ENCODE measurements at regions not wholly inside any gene's neighbourhood (a gene's known extent, or its start where the extent isn't known, plus 50 kb on each side); places are given as distances from the start of the nearest gene placed in this dataset.

- Histone ChIP-seq H3K9me3 (ENCODE audit: low read depth) (no peaks in the 10 kb centered on the region), H2AFZ (no peak overlapping the region), H4K20me1 (ENCODE audit: insufficient read depth, poor library complexity, severe bottlenecking) (no peaks in the 10 kb centered on the region), H3K9me2 (replicated peaks; ENCODE audit: insufficient read depth) (no peaks in the 10 kb centered on the region), H3K4me3 (no peak overlapping the region), H3K36me3 (replicated peaks; ENCODE audit: insufficient read depth, low read depth) (no peaks in the 10 kb centered on the region), H3K79me2 (no peaks in the 10 kb centered on the region), H3K27me3 (no peaks in the 10 kb centered on the region), H3K27ac (no peak overlapping the region), H3K4me1 (ENCODE audit: insufficient read depth) (no peaks in the 10 kb centered on the region), H3K4me2 (no peak overlapping the region)
- TF ChIP-seq, protein P1, sequence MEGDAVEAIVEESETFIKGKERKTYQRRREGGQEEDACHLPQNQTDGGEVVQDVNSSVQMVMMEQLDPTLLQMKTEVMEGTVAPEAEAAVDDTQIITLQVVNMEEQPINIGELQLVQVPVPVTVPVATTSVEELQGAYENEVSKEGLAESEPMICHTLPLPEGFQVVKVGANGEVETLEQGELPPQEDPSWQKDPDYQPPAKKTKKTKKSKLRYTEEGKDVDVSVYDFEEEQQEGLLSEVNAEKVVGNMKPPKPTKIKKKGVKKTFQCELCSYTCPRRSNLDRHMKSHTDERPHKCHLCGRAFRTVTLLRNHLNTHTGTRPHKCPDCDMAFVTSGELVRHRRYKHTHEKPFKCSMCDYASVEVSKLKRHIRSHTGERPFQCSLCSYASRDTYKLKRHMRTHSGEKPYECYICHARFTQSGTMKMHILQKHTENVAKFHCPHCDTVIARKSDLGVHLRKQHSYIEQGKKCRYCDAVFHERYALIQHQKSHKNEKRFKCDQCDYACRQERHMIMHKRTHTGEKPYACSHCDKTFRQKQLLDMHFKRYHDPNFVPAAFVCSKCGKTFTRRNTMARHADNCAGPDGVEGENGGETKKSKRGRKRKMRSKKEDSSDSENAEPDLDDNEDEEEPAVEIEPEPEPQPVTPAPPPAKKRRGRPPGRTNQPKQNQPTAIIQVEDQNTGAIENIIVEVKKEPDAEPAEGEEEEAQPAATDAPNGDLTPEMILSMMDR (IDR thresholded peaks at IDR 0.05; ENCODE audit: poor library complexity): no peak
- TF ChIP-seq EZH2phosphoT487 (IDR thresholded peaks at IDR 0.05; ENCODE audit: low read depth, severe bottlenecking, unreplicated experiment) (no peak), EZH2 (IDR thresholded peaks at IDR 0.05; ENCODE audit: borderline replicate concordance) (no peak)
- DNase-seq (ENCODE audit: low spot score): no peak
These were observed 68.3 kb upstream of the UBAC2 start for GRCh38 chr13:99132295-99132835.

GRCh38 chr13:99133230-99133629 is 67.4 kb upstream of the UBAC2 start:
- no peak for DNase-seq (ENCODE audit: low spot score)
- no peaks in the 10 kb centered on the region for H4K20me1 ChIP-seq (ENCODE audit: insufficient read depth, poor library complexity, severe bottlenecking)
- no peaks in the 10 kb centered on the region for H3K36me3 ChIP-seq (replicated peaks; ENCODE audit: insufficient read depth, low read depth)
- no peaks in the 10 kb centered on the region for H3K9me2 ChIP-seq (replicated peaks; ENCODE audit: insufficient read depth)
- WGBS (ENCODE audit: low lambda C conversion rate, missing lambda C conversion rate): 100% methylated on average over 1 of the region's 1 CpG
- H3K4me1 ChIP-seq (ENCODE audit: insufficient read depth): no peaks in the 10 kb centered on the region
- no peak overlapping the region for H3K27ac ChIP-seq
- H3K79me2 ChIP-seq: no peaks in the 10 kb centered on the region
- no peak overlapping the region for H2AFZ ChIP-seq
- no peaks in the 10 kb centered on the region for H3K9me3 ChIP-seq (ENCODE audit: low read depth)
- no peak overlapping the region for H3K4me3 ChIP-seq
- TF ChIP-seq EZH2phosphoT487 (IDR thresholded peaks at IDR 0.05; ENCODE audit: low read depth, severe bottlenecking, unreplicated experiment): no peak
- no peak for TF ChIP-seq EZH2 (IDR thresholded peaks at IDR 0.05; ENCODE audit: borderline replicate concordance)
- TF ChIP-seq, protein P1 (IDR thresholded peaks at IDR 0.05; ENCODE audit: poor library complexity): no peak
- H3K4me2 ChIP-seq: no peak overlapping the region
- H3K27me3 ChIP-seq: no peaks in the 10 kb centered on the region

- H3K9me3 ChIP-seq (ENCODE audit: low read depth): no peaks in the 10 kb centered on the region
- H3K27ac ChIP-seq: no peak overlapping the region
- H3K4me3 ChIP-seq: no peak overlapping the region
- 85% methylated on average over 3 of the region's 3 CpGs for WGBS (ENCODE audit: low lambda C conversion rate, missing lambda C conversion rate)
- H3K36me3 ChIP-seq (replicated peaks; ENCODE audit: insufficient read depth, low read depth): no peaks in the 10 kb centered on the region
- no peaks in the 10 kb centered on the region for H3K27me3 ChIP-seq
- H4K20me1 ChIP-seq (ENCODE audit: insufficient read depth, poor library complexity, severe bottlenecking): no peaks in the 10 kb centered on the region
- no peaks in the 10 kb centered on the region for H3K9me2 ChIP-seq (replicated peaks; ENCODE audit: insufficient read depth)
- no peak overlapping the region for H2AFZ ChIP-seq
- no peak for DNase-seq (ENCODE audit: low spot score)
- H3K4me2 ChIP-seq: no peak overlapping the region
- TF ChIP-seq EZH2 (IDR thresholded peaks at IDR 0.05; ENCODE audit: borderline replicate concordance): no peak
- TF ChIP-seq EZH2phosphoT487 (IDR thresholded peaks at IDR 0.05; ENCODE audit: low read depth, severe bottlenecking, unreplicated experiment): no peak
- TF ChIP-seq, protein P1 (IDR thresholded peaks at IDR 0.05; ENCODE audit: poor library complexity): no peak
- no peaks in the 10 kb centered on the region for H3K79me2 ChIP-seq
- no peaks in the 10 kb centered on the region for H3K4me1 ChIP-seq (ENCODE audit: insufficient read depth)
These were observed 66.8 kb upstream of the UBAC2 start for GRCh38 chr13:99133848-99134247.

GRCh38 chr13:99135591-99135990 is 65.1 kb upstream of the UBAC2 start:
- Histone ChIP-seq H3K4me1 (ENCODE audit: insufficient read depth) (no peaks in the 10 kb centered on the region), H3K4me3 (no peak overlapping the region), H3K27ac (no peak overlapping the region), H4K20me1 (ENCODE audit: insufficient read depth, poor library complexity, severe bottlenecking) (no peaks in the 10 kb centered on the region), H3K9me2 (replicated peaks; ENCODE audit: insufficient read depth) (no peaks in the 10 kb centered on the region), H3K27me3 (no peaks in the 10 kb centered on the region), H3K79me2 (no peaks in the 10 kb centered on the region), H3K36me3 (replicated peaks; ENCODE audit: insufficient read depth, low read depth) (no peaks in the 10 kb centered on the region), H3K9me3 (ENCODE audit: low read depth) (no peaks in the 10 kb centered on the region), H3K4me2 (no peak overlapping the region), H2AFZ (no peak overlapping the region)
- 88% methylated on average over 4 of the region's 4 CpGs for WGBS (ENCODE audit: low lambda C conversion rate, missing lambda C conversion rate)
- TF ChIP-seq EZH2phosphoT487 (IDR thresholded peaks at IDR 0.05; ENCODE audit: low read depth, severe bottlenecking, unreplicated experiment): no peak
- no peak for TF ChIP-seq EZH2 (IDR thresholded peaks at IDR 0.05; ENCODE audit: borderline replicate concordance)
- TF ChIP-seq, protein P1 (IDR thresholded peaks at IDR 0.05; ENCODE audit: poor library complexity): no peak
- no peak for DNase-seq (ENCODE audit: low spot score)

Data from hepatocyte (in vitro differentiated cells).